ENCODE measurements at regions not wholly inside any gene's neighbourhood (a gene's known extent, or its start where the extent isn't known, plus 50 kb on each side); places are given as distances from the start of the nearest gene placed in this dataset.

- Histone ChIP-seq H3K9ac (ENCODE audit: low read length) (no peak overlapping the region), H3K9me3 (ENCODE audit: control insufficient read depth, insufficient read depth, low read depth, low read length) (no peaks in the 10 kb centered on the region), H3K27me3 (ENCODE audit: control insufficient read depth, insufficient read depth, low read length) (no peaks in the 10 kb centered on the region), H3K4me1 (ENCODE audit: control insufficient read depth, insufficient read depth, low read length) (no peaks in the 10 kb centered on the region), H3K4me3 (ENCODE audit: low read depth, low read length) (no peak overlapping the region), H3K36me3 (ENCODE audit: control insufficient read depth, insufficient read depth, low read length) (no peaks in the 10 kb centered on the region), H3K27ac (ENCODE audit: low read depth, low read length) (no peak overlapping the region)
Measured at GRCh38 chr6:140581601-140582000, 1207.2 kb upstream of the CITED2 start.

- Histone ChIP-seq H3K4me1 (ENCODE audit: control insufficient read depth, insufficient read depth, low read length) (no peaks in the 10 kb centered on the region), H3K9ac (ENCODE audit: low read length) (no peak overlapping the region), H3K4me3 (ENCODE audit: low read depth, low read length) (no peak overlapping the region), H3K27me3 (ENCODE audit: control insufficient read depth, insufficient read depth, low read length) (no peaks in the 10 kb centered on the region), H3K27ac (ENCODE audit: low read depth, low read length) (no peak overlapping the region), H3K9me3 (ENCODE audit: control insufficient read depth, insufficient read depth, low read depth, low read length) (no peaks in the 10 kb centered on the region), H3K36me3 (ENCODE audit: control insufficient read depth, insufficient read depth, low read length) (no peaks in the 10 kb centered on the region)
Measured at GRCh38 chr6:140579918-140580317, 1205.5 kb upstream of the CITED2 start.

GRCh38 chr6:140576004-140576555 is 1201.6 kb upstream of the CITED2 start:
- Histone ChIP-seq H3K27ac (ENCODE audit: low read depth, low read length) (no peak overlapping the region), H3K36me3 (ENCODE audit: control insufficient read depth, insufficient read depth, low read length) (no peaks in the 10 kb centered on the region), H3K9me3 (ENCODE audit: control insufficient read depth, insufficient read depth, low read depth, low read length) (no peaks in the 10 kb centered on the region), H3K4me3 (ENCODE audit: low read depth, low read length) (no peak overlapping the region), H3K4me1 (ENCODE audit: control insufficient read depth, insufficient read depth, low read length) (no peaks in the 10 kb centered on the region), H3K27me3 (ENCODE audit: control insufficient read depth, insufficient read depth, low read length) (no peaks in the 10 kb centered on the region), H3K9ac (ENCODE audit: low read length) (no peak overlapping the region)

GRCh38 chr6:140572867-140573266 is 1198.4 kb upstream of the CITED2 start:
- no peak overlapping the region for H3K27ac ChIP-seq (ENCODE audit: low read depth, low read length)
- no peak overlapping the region for H3K9ac ChIP-seq (ENCODE audit: low read length)
- H3K36me3 ChIP-seq (ENCODE audit: control insufficient read depth, insufficient read depth, low read length): no peaks in the 10 kb centered on the region

GRCh38 chr6:140572129-140572528 is 1197.7 kb upstream of the CITED2 start:
- H3K27me3 ChIP-seq (ENCODE audit: control insufficient read depth, insufficient read depth, low read length): no peaks in the 10 kb centered on the region
- H3K4me1 ChIP-seq (ENCODE audit: control insufficient read depth, insufficient read depth, low read length): no peaks in the 10 kb centered on the region
- no peaks in the 10 kb centered on the region for H3K36me3 ChIP-seq (ENCODE audit: control insufficient read depth, insufficient read depth, low read length)
- H3K9ac ChIP-seq (ENCODE audit: low read length): no peak overlapping the region
- H3K4me3 ChIP-seq (ENCODE audit: low read depth, low read length): no peak overlapping the region
- no peak overlapping the region for H3K27ac ChIP-seq (ENCODE audit: low read depth, low read length)
- 0 out of 2 replicates have a peak, but pooled peaks cover 3% of the 10 kb centered on the region for H3K9me3 ChIP-seq (ENCODE audit: control insufficient read depth, insufficient read depth, low read depth, low read length)

More at GRCh38 chr6:140572867-140573266, 1198.4 kb upstream of the CITED2 start:
- Histone ChIP-seq H3K9me3 (ENCODE audit: control insufficient read depth, insufficient read depth, low read depth, low read length) (0 out of 2 replicates have a peak, but pooled peaks cover 3% of the 10 kb centered on the region), H3K4me3 (ENCODE audit: low read depth, low read length) (no peak overlapping the region), H3K27me3 (ENCODE audit: control insufficient read depth, insufficient read depth, low read length) (no peaks in the 10 kb centered on the region), H3K4me1 (ENCODE audit: control insufficient read depth, insufficient read depth, low read length) (no peaks in the 10 kb centered on the region)

- Histone ChIP-seq H3K9me3 (ENCODE audit: control insufficient read depth, insufficient read depth, low read depth, low read length) (0 out of 2 replicates have a peak, but pooled peaks cover 3% of the 10 kb centered on the region), H3K27me3 (ENCODE audit: control insufficient read depth, insufficient read depth, low read length) (no peaks in the 10 kb centered on the region), H3K36me3 (ENCODE audit: control insufficient read depth, insufficient read depth, low read length) (no peaks in the 10 kb centered on the region), H3K27ac (ENCODE audit: low read depth, low read length) (no peak overlapping the region), H3K4me3 (ENCODE audit: low read depth, low read length) (no peak overlapping the region), H3K9ac (ENCODE audit: low read length) (no peak overlapping the region), H3K4me1 (ENCODE audit: control insufficient read depth, insufficient read depth, low read length) (peaks cover 3% of the 10 kb centered on the region; the same call in 1 of the 2 replicates)
Measured at GRCh38 chr6:140571145-140571544, 1196.7 kb upstream of the CITED2 start.

- H3K4me1 ChIP-seq (ENCODE audit: control insufficient read depth, insufficient read depth, low read length): peaks cover 3% of the 10 kb centered on the region; the same call in 1 of the 2 replicates
- H3K4me3 ChIP-seq (ENCODE audit: low read depth, low read length): no peak overlapping the region
- no peak overlapping the region for H3K9ac ChIP-seq (ENCODE audit: low read length)
Measured at GRCh38 chr6:140567466-140567865, 1193.0 kb upstream of the CITED2 start.

GRCh38 chr6:140566781-140567277 is 1192.4 kb upstream of the CITED2 start:
- H3K4me3 ChIP-seq (ENCODE audit: low read depth, low read length): no peak overlapping the region
- 0 out of 2 replicates have a peak, but pooled peaks cover 3% of the 10 kb centered on the region for H3K9me3 ChIP-seq (ENCODE audit: control insufficient read depth, insufficient read depth, low read depth, low read length)
- no peak overlapping the region for H3K27ac ChIP-seq (ENCODE audit: low read depth, low read length)
- no peak overlapping the region for H3K9ac ChIP-seq (ENCODE audit: low read length)
- no peaks in the 10 kb centered on the region for H3K27me3 ChIP-seq (ENCODE audit: control insufficient read depth, insufficient read depth, low read length)
- H3K36me3 ChIP-seq (ENCODE audit: control insufficient read depth, insufficient read depth, low read length): no peaks in the 10 kb centered on the region
- H3K4me1 ChIP-seq (ENCODE audit: control insufficient read depth, insufficient read depth, low read length): peaks cover 3% of the 10 kb centered on the region; the same call in 1 of the 2 replicates

More at GRCh38 chr6:140567466-140567865, 1193.0 kb upstream of the CITED2 start:
- Histone ChIP-seq H3K9me3 (ENCODE audit: control insufficient read depth, insufficient read depth, low read depth, low read length) (0 out of 2 replicates have a peak, but pooled peaks cover 3% of the 10 kb centered on the region), H3K27ac (ENCODE audit: low read depth, low read length) (no peak overlapping the region), H3K27me3 (ENCODE audit: control insufficient read depth, insufficient read depth, low read length) (no peaks in the 10 kb centered on the region), H3K36me3 (ENCODE audit: control insufficient read depth, insufficient read depth, low read length) (no peaks in the 10 kb centered on the region)

- H3K9me3 ChIP-seq (ENCODE audit: control insufficient read depth, insufficient read depth, low read depth, low read length): 0 out of 2 replicates have a peak, but pooled peaks cover 2% of the 10 kb centered on the region
Measured at GRCh38 chr6:140563728-140564127, 1189.3 kb upstream of the CITED2 start.

GRCh38 chr6:140561701-140562100 is 1187.3 kb upstream of the CITED2 start:
- Histone ChIP-seq H3K4me1 (ENCODE audit: control insufficient read depth, insufficient read depth, low read length) (peaks cover under 1% of the 10 kb centered on the region; the same call in 1 of the 2 replicates), H3K27me3 (ENCODE audit: control insufficient read depth, insufficient read depth, low read length) (no peaks in the 10 kb centered on the region), H3K27ac (ENCODE audit: low read depth, low read length) (no peak overlapping the region), H3K36me3 (ENCODE audit: control insufficient read depth, insufficient read depth, low read length) (no peaks in the 10 kb centered on the region), H3K9me3 (ENCODE audit: control insufficient read depth, insufficient read depth, low read depth, low read length) (no peaks in the 10 kb centered on the region), H3K9ac (ENCODE audit: low read length) (no peak overlapping the region), H3K4me3 (ENCODE audit: low read depth, low read length) (no peak overlapping the region)

More at GRCh38 chr6:140563728-140564127, 1189.3 kb upstream of the CITED2 start:
- H3K9ac ChIP-seq (ENCODE audit: low read length): no peak overlapping the region
- H3K4me1 ChIP-seq (ENCODE audit: control insufficient read depth, insufficient read depth, low read length): peaks cover 3% of the 10 kb centered on the region; the same call in 1 of the 2 replicates
- H3K27ac ChIP-seq (ENCODE audit: low read depth, low read length): no peak overlapping the region
- no peak overlapping the region for H3K4me3 ChIP-seq (ENCODE audit: low read depth, low read length)
- no peaks in the 10 kb centered on the region for H3K36me3 ChIP-seq (ENCODE audit: control insufficient read depth, insufficient read depth, low read length)
- no peaks in the 10 kb centered on the region for H3K27me3 ChIP-seq (ENCODE audit: control insufficient read depth, insufficient read depth, low read length)

- Histone ChIP-seq H3K27me3 (ENCODE audit: control insufficient read depth, insufficient read depth, low read length) (no peaks in the 10 kb centered on the region), H3K4me1 (ENCODE audit: control insufficient read depth, insufficient read depth, low read length) (no peaks in the 10 kb centered on the region), H3K9ac (ENCODE audit: low read length) (no peak overlapping the region), H3K9me3 (ENCODE audit: control insufficient read depth, insufficient read depth, low read depth, low read length) (no peaks in the 10 kb centered on the region), H3K36me3 (ENCODE audit: control insufficient read depth, insufficient read depth, low read length) (no peaks in the 10 kb centered on the region), H3K4me3 (ENCODE audit: low read depth, low read length) (no peak overlapping the region), H3K27ac (ENCODE audit: low read depth, low read length) (no peak overlapping the region)
Measured at GRCh38 chr6:140560671-140561070, 1186.2 kb upstream of the CITED2 start.
